ENCODE measurements at regions not wholly inside any gene's neighbourhood (a gene's known extent, or its start where the extent isn't known, plus 50 kb on each side); places are given as distances from the start of the nearest gene placed in this dataset.

GRCh38 chr3:159866201-159866746 lies 122.4 kb upstream of the IL12A start:
- Mint-ChIP-seq H3K9me3 (no peaks in the 10 kb centered on the region), H3K27me3 (ENCODE audit: low read depth in 2 of 2) (no peaks in the 10 kb centered on the region), H3K4me1 (no peaks in the 10 kb centered on the region), H3K4me3 (no peak overlapping the region), H3K36me3 (no peaks in the 10 kb centered on the region), H3K27ac (no peak overlapping the region)
- no peak for TF ChIP-seq CTCF (IDR thresholded peaks at IDR 0.05)
- Histone ChIP-seq H3K36me3 (ENCODE audit: control insufficient read depth, insufficient read depth, low read length) (no peaks in the 10 kb centered on the region), H3K9me3 (ENCODE audit: control insufficient read depth, insufficient read depth, low read length) (no peaks in the 10 kb centered on the region), H3K27me3 (ENCODE audit: control insufficient read depth, insufficient read depth, low read length) (no peaks in the 10 kb centered on the region), H3K27ac (ENCODE audit: low read length) (no peak overlapping the region), H3K4me1 (ENCODE audit: control insufficient read depth, insufficient read depth, low read length) (no peaks in the 10 kb centered on the region), H3K4me3 (ENCODE audit: low read length) (no peak overlapping the region)
- DNase-seq (no peak), ATAC-seq (no peak)
- intact Hi-C loops (cut with micrococcal nuclease): no loop called here
- 80% methylated on average over 3 of the region's 5 CpGs for WGBS (ENCODE audit: insufficient coverage)

DNA sequence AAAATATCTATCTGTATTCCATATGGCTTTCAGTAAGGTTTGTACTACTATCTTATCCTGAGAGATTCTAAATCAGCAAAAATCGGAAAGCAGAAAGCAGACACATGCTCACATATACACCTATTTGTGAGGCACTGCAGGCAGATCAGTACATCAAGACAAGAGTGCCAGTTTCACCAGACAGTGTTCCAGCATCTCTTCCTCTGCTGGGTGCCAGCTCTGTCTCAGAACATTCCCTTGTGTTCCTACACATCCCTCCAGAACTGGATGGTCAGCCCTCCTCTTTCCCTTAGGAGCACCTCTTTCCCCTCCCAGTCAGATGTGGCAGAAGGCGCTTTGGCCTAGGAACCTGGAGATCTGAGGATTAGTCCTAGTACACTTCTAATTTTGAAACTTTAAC lies 121.3 kb upstream of the IL12A start:
- no peaks in the 10 kb centered on the region for H3K4me1 ChIP-seq (ENCODE audit: control insufficient read depth, insufficient read depth, low read length)
- Mint-ChIP-seq H3K4me1 (no peaks in the 10 kb centered on the region), H3K27ac (no peak overlapping the region), H3K9me3 (no peaks in the 10 kb centered on the region), H3K36me3 (no peaks in the 10 kb centered on the region), H3K27me3 (ENCODE audit: low read depth in 2 of 2) (no peaks in the 10 kb centered on the region), H3K4me3 (no peak overlapping the region)
- H3K36me3 ChIP-seq (ENCODE audit: control insufficient read depth, insufficient read depth, low read length): no peaks in the 10 kb centered on the region
- H3K27ac ChIP-seq (ENCODE audit: low read length): no peak overlapping the region
- no peaks in the 10 kb centered on the region for H3K9me3 ChIP-seq (ENCODE audit: control insufficient read depth, insufficient read depth, low read length)
- no peak for TF ChIP-seq CTCF (IDR thresholded peaks at IDR 0.05)
- H3K4me3 ChIP-seq (ENCODE audit: low read length): no peak overlapping the region
- WGBS (ENCODE audit: insufficient coverage): 93% methylated on average over 2 of the region's 2 CpGs
- no peaks in the 10 kb centered on the region for H3K27me3 ChIP-seq (ENCODE audit: control insufficient read depth, insufficient read depth, low read length)
- intact Hi-C loops (cut with micrococcal nuclease): no loop called here
- DNase-seq: no peak
- ATAC-seq: no peak

DNA sequence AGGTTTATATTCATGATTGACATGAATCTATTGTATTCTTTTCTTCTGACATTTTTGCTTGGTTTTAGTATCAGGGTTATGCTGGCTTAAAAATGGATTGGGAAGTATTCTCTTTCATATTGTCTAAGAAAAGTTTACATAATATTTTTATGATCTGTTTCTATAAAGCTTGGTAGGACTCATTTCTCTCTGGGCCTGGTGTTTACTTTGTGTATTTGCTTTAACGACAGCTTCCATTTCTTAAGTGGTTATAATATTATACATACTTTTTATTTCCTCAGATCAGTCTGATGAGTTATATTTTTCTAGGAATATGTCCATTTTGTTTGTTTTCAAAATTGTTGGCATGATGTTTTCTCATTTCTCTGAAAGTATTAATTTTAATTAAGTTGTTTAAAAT lies 117.9 kb upstream of the IL12A start:
- ATAC-seq (no peak), DNase-seq (no peak)
- Mint-ChIP-seq H3K27ac (no peak overlapping the region), H3K9me3 (no peaks in the 10 kb centered on the region), H3K27me3 (ENCODE audit: low read depth in 2 of 2) (no peaks in the 10 kb centered on the region), H3K4me3 (no peak overlapping the region), H3K36me3 (no peaks in the 10 kb centered on the region), H3K4me1 (no peaks in the 10 kb centered on the region)
- no peak for TF ChIP-seq CTCF (IDR thresholded peaks at IDR 0.05)
- H3K36me3 ChIP-seq (ENCODE audit: control insufficient read depth, insufficient read depth, low read length): no peaks in the 10 kb centered on the region
- intact Hi-C loops (cut with micrococcal nuclease): no loop called here
- no peaks in the 10 kb centered on the region for H3K9me3 ChIP-seq (ENCODE audit: control insufficient read depth, insufficient read depth, low read length)
- no peak overlapping the region for H3K27ac ChIP-seq (ENCODE audit: low read length)
- no peaks in the 10 kb centered on the region for H3K27me3 ChIP-seq (ENCODE audit: control insufficient read depth, insufficient read depth, low read length)
- WGBS (ENCODE audit: insufficient coverage): no CpG with 5 or more reads among the region's 1 CpG
- H3K4me3 ChIP-seq (ENCODE audit: low read length): no peak overlapping the region
- H3K4me1 ChIP-seq (ENCODE audit: control insufficient read depth, insufficient read depth, low read length): no peaks in the 10 kb centered on the region

- no peaks in the 10 kb centered on the region for H3K4me1 Mint-ChIP-seq
- no peaks in the 10 kb centered on the region for H3K9me3 ChIP-seq (ENCODE audit: control insufficient read depth, insufficient read depth, low read length)
- no peaks in the 10 kb centered on the region for H3K9me3 Mint-ChIP-seq
- DNase-seq (no peak), ATAC-seq (no peak)
- peaks cover 0 to 2% of the 10 kb centered on the region in 2 donors for H3K27me3 Mint-ChIP-seq (ENCODE audit: low read depth in 2 of 2)
- no peak for TF ChIP-seq CTCF (IDR thresholded peaks at IDR 0.05)
- intact Hi-C loops (cut with micrococcal nuclease): no loop called here
- H3K27me3 ChIP-seq (ENCODE audit: control insufficient read depth, insufficient read depth, low read length): no peaks in the 10 kb centered on the region
- H3K4me3 Mint-ChIP-seq: no peak overlapping the region
- H3K4me3 ChIP-seq (ENCODE audit: low read length): no peak overlapping the region
- H3K4me1 ChIP-seq (ENCODE audit: control insufficient read depth, insufficient read depth, low read length): no peaks in the 10 kb centered on the region
- no peak overlapping the region for H3K27ac ChIP-seq (ENCODE audit: low read length)
- no peaks in the 10 kb centered on the region for H3K36me3 Mint-ChIP-seq
- H3K36me3 ChIP-seq (ENCODE audit: control insufficient read depth, insufficient read depth, low read length): no peaks in the 10 kb centered on the region
- WGBS (ENCODE audit: insufficient coverage): 14% methylated on average over 1 of the region's 3 CpGs
- no peak overlapping the region for H3K27ac Mint-ChIP-seq
Observed at GRCh38 chr3:159872374-159873109, 116.1 kb upstream of the IL12A start.

Measured in natural killer cell (primary cell).